ENCODE measurements at regions not wholly inside any gene's neighbourhood (a gene's known extent, or its start where the extent isn't known, plus 50 kb on each side); places are given as distances from the start of the nearest gene placed in this dataset.
"Not testable (repeated sequence)": the region's sequence is repeated elsewhere in the genome, so short reads cannot be mapped to it uniquely, and the experiment has no call there.

- no peak for DNase-seq (ENCODE audit: low read depth)
Measured at GRCh38 chr3:110894574-110894973, 177.0 kb upstream of the NECTIN3 start.

GRCh38 chr3:110895054-110895453, 176.6 kb upstream of the NECTIN3 start:
- DNase-seq (ENCODE audit: low read depth): no peak

GRCh38 chr3:110897046-110897445, 174.6 kb upstream of the NECTIN3 start:
- DNase-seq (ENCODE audit: low read depth): no peak

- no peak for DNase-seq (ENCODE audit: low read depth)
Measured at GRCh38 chr3:110900576-110900975, 171.0 kb upstream of the NECTIN3 start.

- no peak for DNase-seq (ENCODE audit: low read depth)
Measured at GRCh38 chr3:110901536-110901935, 170.1 kb upstream of the NECTIN3 start.

GRCh38 chr3:110902453-110903085, 169.0 kb upstream of the NECTIN3 start:
- no peak for DNase-seq (ENCODE audit: low read depth)

GRCh38 chr3:110903771-110904519, 167.7 kb upstream of the NECTIN3 start:
- DNase-seq (ENCODE audit: low read depth): no peak

GRCh38 chr3:110904520-110904890, 167.1 kb upstream of the NECTIN3 start:
- no peak for DNase-seq (ENCODE audit: low read depth)

GRCh38 chr3:110905121-110905520, 166.5 kb upstream of the NECTIN3 start:
- DNase-seq (ENCODE audit: low read depth): no peak

GRCh38 chr3:110909839-110910238, 161.8 kb upstream of the NECTIN3 start:
- DNase-seq (ENCODE audit: low read depth): no peak

GRCh38 chr3:110910346-110910955, 161.2 kb upstream of the NECTIN3 start:
- DNase-seq (ENCODE audit: low read depth): no peak

GRCh38 chr3:110918963-110919362, 152.7 kb upstream of the NECTIN3 start:
- DNase-seq (ENCODE audit: low read depth): no peak

GRCh38 chr3:110925798-110926197, 145.8 kb upstream of the NECTIN3 start:
- no peak for DNase-seq (ENCODE audit: low read depth)

GRCh38 chr3:110928016-110928662, 143.5 kb upstream of the NECTIN3 start:
- no peak for DNase-seq (ENCODE audit: low read depth)

GRCh38 chr3:110929816-110930215, 141.8 kb upstream of the NECTIN3 start:
- DNase-seq (ENCODE audit: low read depth): no peak

GRCh38 chr3:110932567-110932966, 139.0 kb upstream of the NECTIN3 start:
- DNase-seq (ENCODE audit: low read depth): no peak

- no peak for DNase-seq (ENCODE audit: low read depth)
Measured at GRCh38 chr3:110933821-110934426, 137.7 kb upstream of the NECTIN3 start.

- DNase-seq (ENCODE audit: low read depth): no peak
Measured at GRCh38 chr3:110938629-110939028, 133.0 kb upstream of the NECTIN3 start.

GRCh38 chr3:110940055-110940454, 131.6 kb upstream of the NECTIN3 start:
- DNase-seq (ENCODE audit: low read depth): no peak

- no peak for DNase-seq (ENCODE audit: low read depth)
Measured at GRCh38 chr3:110944782-110945181, 126.8 kb upstream of the NECTIN3 start.

GRCh38 chr3:110946810-110947209, 124.8 kb upstream of the NECTIN3 start:
- DNase-seq (ENCODE audit: low read depth): no peak

- not testable (repeated sequence) for DNase-seq (ENCODE audit: low read depth)
Measured at GRCh38 chr3:110949194-110949593, 122.4 kb upstream of the NECTIN3 start.

All from stimulated activated CD8-positive, alpha-beta memory T cell treated with anti-CD3 and anti-CD28 coated beads, Interleukin-15, amount 100 ng/mL, for 1 hour (primary cell).